G401 (cell line): ENCODE measurements at regions not wholly inside any gene's neighbourhood (a gene's known extent, or its start where the extent isn't known, plus 50 kb on each side); places are given as distances from the start of the nearest gene placed in this dataset.
"Not testable (repeated sequence)": the region's sequence is repeated elsewhere in the genome, so short reads cannot be mapped to it uniquely, and the experiment has no call there.

Experiments used
- DNase-seq: peaks from one replicate; pipeline ENCODE4 v3.0.0-alpha.2; 2015; ENCODE audit warnings: low spot score
- in situ Hi-C: cut with HindIII; loops from 2 replicates; pipeline ENCODE4 v1.10.0; 2016; ENCODE audit warnings: low sequenced_read_pairs, mixed read lengths

GRCh38 chr10:35857860-35858259, 215.8 kb upstream of the FZD8 start:
- in situ Hi-C loops, result no loop called here
- no peak for DNase-seq

DNA sequence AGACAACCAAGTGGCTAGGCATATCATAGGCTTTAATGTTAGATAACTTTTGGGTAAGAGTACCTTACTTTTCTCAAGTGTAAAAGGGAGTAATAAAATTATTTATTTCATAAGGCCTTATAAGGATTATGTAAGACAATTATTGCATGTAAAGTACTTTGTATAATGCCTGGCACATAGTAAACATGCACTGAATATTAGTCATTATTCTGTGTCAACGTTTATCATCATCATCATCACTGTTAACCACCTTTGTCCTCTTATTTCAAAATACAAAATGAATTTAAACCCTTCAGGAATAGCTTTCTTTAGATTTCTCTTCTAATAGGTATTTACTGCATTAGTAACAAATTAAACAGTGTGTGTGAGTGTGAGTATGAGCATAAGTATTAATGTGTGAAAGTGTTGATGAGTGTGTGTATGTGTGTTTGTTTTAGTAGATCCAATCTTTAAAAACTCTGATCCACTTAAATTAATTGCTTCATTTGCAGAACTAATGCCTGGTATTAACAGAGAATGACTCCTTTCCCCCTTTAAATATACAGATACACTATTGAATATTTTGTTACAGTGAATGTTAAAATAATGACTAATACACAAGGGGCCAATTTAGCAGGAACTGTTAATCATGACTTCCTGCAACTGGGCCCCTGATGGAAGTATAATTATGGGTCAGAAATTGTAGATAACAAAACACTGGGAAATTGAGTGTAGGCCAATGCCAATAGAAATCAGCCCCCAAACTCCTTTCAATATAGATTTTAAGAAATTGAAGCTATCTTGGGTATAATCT, 213.3 kb upstream of the FZD8 start:
- in situ Hi-C loops, result no loop called here
- DNase-seq, result no peak

DNA sequence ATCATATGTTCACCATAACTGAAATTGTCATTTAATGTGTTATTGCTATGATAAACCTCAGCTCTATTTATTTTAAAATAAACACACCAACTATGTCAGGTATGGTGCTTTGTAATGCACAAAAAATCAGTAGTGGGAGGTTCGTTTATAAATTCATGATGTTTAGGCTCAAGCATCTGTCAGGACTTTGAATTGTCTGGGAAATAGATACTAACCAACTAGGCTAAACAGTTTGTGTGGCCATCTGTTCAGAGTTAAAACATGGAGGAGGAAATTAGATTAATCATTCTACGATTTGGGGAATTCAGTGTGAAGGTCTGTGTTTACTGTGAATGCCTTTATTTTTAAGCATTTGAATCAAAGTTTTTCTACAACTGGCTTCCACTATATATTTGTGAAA, 212.6 kb upstream of the FZD8 start:
- DNase-seq, result no peak
- in situ Hi-C loops, result no loop called here

DNA sequence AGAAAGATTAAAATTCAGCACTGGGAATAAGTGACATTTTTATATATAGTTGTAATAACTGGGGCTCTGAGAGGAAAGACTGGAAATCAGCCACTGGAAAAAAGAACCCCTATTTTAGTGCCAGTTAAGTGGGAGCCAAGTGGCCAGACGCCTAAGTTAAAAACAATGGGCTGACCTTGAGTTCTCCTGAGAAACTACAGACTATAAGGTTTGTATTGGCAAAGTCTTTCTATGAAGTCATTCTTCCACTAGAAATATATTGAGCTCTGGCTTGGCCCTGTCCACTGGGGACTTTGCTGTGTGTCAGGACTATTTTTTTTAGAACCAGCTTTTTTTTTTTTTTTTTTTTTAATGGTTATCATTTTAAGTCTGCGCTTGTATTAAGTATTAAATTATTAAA, 210.6 kb upstream of the FZD8 start:
- in situ Hi-C loops, result no loop called here
- DNase-seq, result no peak

GRCh38 chr10:35848412-35848811, 206.3 kb upstream of the FZD8 start:
- no peak for DNase-seq
- in situ Hi-C loops, result no loop called here

DNA sequence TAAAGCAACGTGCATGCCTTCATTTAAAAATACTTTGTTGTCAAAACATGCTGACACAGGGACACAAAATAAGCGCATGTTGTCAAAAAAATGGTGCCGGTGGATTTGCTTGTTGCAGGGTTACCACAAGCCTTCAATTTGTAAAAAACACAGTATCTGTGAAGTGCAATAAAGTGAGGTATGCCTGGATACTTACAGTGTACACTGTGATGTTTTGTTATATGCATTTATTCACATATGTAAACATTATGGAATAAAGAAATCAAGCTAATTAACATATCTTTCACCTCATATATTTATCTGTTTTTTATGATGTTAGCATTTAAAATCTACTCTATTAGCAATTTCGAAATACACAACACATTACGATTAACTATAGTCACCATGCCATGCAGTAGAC, 202.6 kb upstream of the FZD8 start:
- in situ Hi-C loops, result no loop called here
- no peak for DNase-seq

GRCh38 chr10:35843524-35844181, 201.6 kb upstream of the FZD8 start:
- in situ Hi-C loops, result no loop called here
- DNase-seq, result no peak

GRCh38 chr10:35838054-35838453, 196.0 kb upstream of the FZD8 start:
- DNase-seq, result no peak
- in situ Hi-C loops, result no loop called here

- DNase-seq, result no peak
- in situ Hi-C loops, result no loop called here
Measured at GRCh38 chr10:35835545-35835944, 193.4 kb upstream of the FZD8 start.

DNA sequence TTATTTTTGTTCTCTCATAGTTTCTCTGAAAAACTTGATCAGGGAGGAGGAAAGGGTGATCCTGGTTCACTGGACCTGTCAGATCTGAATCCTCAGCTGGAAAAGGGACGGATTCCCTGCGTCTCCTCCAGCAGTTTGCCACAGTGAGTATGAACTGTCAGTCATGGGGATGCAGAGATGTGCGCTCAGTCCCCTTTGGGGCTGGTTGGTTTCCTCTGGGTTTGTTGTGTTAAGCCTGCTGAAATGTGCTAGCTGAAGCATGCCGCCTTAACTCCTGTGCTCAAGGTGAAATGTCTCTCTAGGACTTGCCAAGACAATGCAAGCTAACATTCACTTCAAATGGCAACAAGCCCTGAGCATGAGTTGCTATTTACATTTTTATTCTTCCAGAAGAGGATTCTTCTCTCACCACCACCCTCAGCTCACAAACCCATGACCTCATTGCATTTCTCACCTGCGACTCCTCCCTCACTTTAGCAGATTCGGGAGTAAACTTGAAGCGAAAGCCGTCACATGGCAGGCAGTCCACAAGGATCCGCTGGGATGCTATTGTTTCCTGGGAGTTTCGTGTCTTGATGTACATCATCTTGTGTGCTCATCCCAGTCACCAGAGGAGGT, 192.9 kb upstream of the FZD8 start:
- in situ Hi-C loops, result no loop called here
- no peak for DNase-seq

DNA sequence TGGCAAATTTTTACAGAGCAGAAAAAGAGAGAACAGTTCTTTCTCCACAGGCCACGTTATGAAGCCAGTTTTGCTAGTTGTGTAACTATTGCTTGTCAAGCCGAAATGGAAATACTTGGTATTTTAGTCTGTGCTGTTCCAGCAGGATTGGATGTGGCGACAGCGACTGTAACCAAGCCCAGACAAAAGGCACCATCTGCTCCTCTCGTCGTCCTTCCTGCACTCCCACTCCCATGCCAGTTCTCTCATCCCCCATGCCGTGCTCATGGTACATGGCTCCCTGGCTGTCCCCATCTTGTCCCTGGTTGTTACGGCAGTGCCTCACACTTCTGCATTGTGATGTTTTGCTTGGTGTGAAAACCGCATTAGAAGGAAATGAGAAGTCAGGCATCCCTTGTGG, 185.7 kb upstream of the FZD8 start:
- in situ Hi-C loops, result no loop called here
- DNase-seq, result peak; percentile 80

GRCh38 chr10:35824704-35825103, 182.6 kb upstream of the FZD8 start:
- no peak for DNase-seq

GRCh38 chr10:35822316-35822715, 180.2 kb upstream of the FZD8 start:
- in situ Hi-C loops, result no loop called here
- DNase-seq, result peak; percentile 70

More at GRCh38 chr10:35824704-35825103, 182.6 kb upstream of the FZD8 start:
- in situ Hi-C loops, result no loop called here

- in situ Hi-C loops, result no loop called here
- no peak for DNase-seq
Measured at GRCh38 chr10:35821339-35821911, 179.3 kb upstream of the FZD8 start.

- no peak for DNase-seq
- in situ Hi-C loops, result no loop called here
Measured at GRCh38 chr10:35819736-35820135, 177.6 kb upstream of the FZD8 start.

DNA sequence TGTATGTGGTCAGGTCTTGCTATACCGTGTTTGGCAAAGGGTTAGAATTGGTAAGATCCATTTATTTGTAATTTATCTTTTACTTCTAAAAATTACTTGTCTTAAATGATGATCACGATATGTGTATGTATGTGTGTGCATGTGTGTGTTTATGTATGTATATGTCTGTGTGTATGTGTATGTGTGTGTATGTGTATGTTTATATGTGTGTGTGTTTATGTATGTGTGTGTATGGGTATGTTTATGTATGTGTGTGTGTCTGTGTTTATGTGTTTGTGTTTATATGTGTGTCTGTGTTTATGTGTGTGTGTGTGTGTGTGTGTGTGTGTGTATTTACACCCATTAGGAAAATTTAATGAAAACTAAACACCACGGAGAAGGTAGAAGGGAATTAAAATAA, 176.9 kb upstream of the FZD8 start:
- in situ Hi-C loops, result no loop called here
- DNase-seq, result no peak

- DNase-seq, in situ Hi-C loops: not testable (repeated sequence)
Measured at GRCh38 chr10:35817109-35817508, 175.0 kb upstream of the FZD8 start.

DNA sequence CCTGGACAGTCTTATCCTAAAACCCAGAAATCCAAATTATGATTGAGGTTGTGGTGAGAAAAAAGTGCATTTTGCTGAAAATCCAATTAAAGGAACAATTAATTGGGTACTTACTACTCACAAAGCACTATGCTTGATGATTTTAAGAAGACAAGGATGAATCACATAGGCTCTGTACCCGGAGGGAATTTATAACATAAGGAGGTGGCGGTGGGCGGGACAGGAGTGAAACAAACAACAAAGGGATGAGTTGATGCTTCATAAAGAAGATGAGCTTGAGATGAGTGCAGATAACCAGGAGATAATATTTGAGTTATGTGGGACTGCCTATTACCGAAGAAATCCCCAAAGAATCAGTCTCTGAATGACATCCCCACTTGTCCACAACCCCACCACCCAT, 171.1 kb upstream of the FZD8 start:
- no peak for DNase-seq
- in situ Hi-C loops, result no loop called here

DNA sequence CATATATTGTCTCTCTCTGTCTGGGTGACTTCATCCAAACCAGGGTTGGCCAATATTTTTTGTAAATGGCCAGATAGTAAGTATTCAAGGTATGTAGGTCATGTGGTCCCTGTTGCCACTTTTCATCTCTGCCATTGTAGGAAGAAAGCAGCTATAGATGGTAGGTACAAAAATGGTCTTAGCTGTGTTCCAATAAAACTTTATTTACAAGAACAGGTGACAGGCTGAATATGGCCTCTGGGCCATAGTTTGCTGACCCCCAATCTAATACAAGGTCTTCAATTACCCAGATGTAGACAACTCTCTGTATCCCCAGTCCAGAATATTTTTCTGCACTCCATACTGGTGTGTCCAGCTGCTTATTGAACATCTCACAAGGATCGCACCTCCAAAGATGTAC, 166.2 kb upstream of the FZD8 start:
- in situ Hi-C loops, result no loop called here
- no peak for DNase-seq

GRCh38 chr10:35803046-35803445, 160.9 kb upstream of the FZD8 start:
- in situ Hi-C loops, result no loop called here
- no peak for DNase-seq
